GM19395 (cell line): ENCODE measurements at regions not wholly inside any gene's neighbourhood (a gene's known extent, or its start where the extent isn't known, plus 50 kb on each side); places are given as distances from the start of the nearest gene placed in this dataset.
"Not testable (repeated sequence)": the region's sequence is repeated elsewhere in the genome, so short reads cannot be mapped to it uniquely, and the experiment has no call there.

Experiments used
- ATAC-seq: cut with Tn5 transposase; IDR thresholded peaks from one replicate; pipeline ENCODE4 v1.9.1; 2021; ENCODE audit warnings: mild to moderate bottlenecking, moderate library complexity; ENCODE audit not compliant: unreplicated experiment

DNA sequence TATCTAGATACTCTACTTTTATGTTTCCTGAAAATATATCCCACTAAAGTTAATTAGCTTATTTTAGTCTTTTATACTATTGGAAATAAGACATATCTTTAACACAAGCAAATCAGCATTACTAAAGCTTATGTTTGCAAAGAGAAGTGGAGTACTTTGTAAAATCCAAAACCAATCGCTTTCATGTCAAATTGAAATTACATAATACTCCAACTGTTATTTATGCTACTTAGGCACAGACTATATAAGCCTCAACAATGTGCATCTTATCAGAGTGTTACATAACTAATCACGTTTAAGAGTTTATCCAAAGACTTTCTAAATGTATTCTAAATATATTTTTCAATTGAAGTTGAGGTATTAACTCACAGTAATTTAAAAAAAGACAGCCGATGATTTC lies 200.0 kb downstream of the PCDH20 start:
- ATAC-seq, result no peak

GRCh38 chr13:61215116-61215515 lies 200.5 kb downstream of the PCDH20 start:
- ATAC-seq, result no peak

- no peak for ATAC-seq
These were observed 201.1 kb downstream of the PCDH20 start for GRCh38 chr13:61214551-61214950.

- not testable (repeated sequence) for ATAC-seq
These were observed 209.8 kb downstream of the PCDH20 start for GRCh38 chr13:61205898-61206297.

DNA sequence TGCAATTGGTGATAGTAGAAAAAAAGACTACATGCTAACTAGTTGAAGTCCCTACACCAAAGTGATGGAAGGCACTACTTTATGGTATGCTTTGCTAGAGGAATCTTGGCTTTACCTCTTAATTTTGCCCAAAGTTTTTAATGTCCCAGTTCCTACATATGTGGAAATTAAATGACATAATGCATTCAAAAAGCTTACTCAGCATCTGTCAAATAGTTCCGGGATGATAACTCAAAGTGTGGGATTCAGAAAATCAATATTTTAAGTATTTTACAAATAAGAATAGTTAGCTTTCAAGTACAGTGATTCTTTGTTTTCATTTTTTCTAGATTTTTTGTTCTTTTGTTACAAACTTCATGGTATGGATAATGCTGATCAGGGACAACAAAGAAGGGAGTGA lies 211.6 kb downstream of the PCDH20 start:
- ATAC-seq, result no peak

DNA sequence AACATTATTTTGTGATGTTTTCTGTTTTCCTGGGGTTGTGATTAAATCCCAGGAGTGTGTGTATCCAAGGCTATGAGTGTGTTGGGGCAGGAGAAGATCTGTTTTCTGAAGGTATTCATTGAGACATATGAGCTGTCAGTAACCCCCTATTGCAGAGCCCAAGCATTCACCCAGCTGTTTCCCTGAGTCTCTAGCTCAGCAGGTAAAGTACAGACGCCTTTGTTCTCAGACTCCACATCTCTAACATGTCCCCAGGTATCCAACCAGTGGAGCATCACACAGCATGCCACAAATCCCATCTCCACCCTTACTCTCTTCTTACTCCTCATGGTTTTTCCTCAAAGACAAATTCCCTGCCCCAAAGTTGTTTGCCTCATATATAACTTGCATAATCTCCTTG lies 213.6 kb downstream of the PCDH20 start:
- ATAC-seq, result no peak

GRCh38 chr13:61192826-61193225 lies 222.8 kb downstream of the PCDH20 start:
- ATAC-seq, result no peak

DNA sequence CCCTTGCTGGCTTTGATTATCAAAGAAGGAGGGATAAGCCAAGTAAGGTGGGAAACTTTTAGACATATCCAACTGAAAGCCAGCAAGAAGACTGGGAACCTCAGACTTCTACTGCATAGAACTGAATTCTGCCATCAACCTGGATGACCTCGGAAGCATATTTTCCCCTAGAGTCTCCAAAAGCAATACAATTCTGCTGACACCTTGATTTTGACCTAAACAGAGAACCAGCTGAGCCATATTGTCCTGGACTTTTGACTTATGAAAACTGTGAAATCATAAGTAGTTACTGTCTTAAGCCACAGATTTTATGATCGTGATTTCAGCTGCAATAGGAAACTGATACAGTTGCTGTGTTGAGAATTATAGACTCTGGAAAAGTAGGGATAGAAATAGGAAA lies 227.6 kb downstream of the PCDH20 start:
- no peak for ATAC-seq

- no peak for ATAC-seq
These were observed 228.2 kb downstream of the PCDH20 start for GRCh38 chr13:61187471-61187870.

GRCh38 chr13:61183670-61184069 lies 232.0 kb downstream of the PCDH20 start:
- ATAC-seq, result no peak

DNA sequence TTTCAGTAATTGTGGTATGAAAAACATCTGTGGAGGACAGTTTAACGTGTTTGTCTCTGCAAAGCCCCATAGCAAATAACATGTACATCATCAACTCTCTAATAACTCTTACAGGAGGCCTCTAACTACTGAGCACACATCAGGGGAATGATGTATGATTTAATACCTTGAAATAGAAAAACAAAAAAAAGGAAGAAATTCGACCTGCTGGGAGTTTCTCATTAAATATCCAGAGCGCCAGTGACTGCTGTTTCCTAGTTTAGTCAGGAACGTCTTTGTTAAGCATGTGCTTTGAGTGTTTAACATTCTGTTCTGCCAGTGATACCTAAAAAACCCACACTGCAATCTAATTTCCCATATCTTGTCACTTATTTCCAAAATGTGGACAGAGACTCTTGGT lies 235.4 kb downstream of the PCDH20 start:
- ATAC-seq, result no peak

DNA sequence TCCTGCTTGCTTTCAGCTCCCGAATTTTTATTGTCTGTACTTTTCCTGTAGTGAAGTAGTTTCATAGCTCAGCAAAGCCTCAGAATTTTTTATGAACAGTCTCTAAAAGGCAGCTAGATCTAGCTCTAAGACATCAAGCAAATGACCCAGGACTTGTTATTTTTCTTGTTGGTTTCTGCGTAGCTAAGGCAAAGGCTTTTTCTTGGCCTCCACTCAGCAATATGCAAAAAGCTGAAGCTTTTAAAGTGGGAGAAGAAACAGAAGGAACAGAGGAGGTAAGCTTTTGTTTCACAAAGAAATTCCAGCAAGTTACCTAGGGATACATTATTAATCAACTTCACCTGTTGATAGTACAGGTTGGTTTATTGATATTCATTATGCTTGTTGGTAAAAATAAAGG lies 235.9 kb downstream of the PCDH20 start:
- ATAC-seq, result no peak

DNA sequence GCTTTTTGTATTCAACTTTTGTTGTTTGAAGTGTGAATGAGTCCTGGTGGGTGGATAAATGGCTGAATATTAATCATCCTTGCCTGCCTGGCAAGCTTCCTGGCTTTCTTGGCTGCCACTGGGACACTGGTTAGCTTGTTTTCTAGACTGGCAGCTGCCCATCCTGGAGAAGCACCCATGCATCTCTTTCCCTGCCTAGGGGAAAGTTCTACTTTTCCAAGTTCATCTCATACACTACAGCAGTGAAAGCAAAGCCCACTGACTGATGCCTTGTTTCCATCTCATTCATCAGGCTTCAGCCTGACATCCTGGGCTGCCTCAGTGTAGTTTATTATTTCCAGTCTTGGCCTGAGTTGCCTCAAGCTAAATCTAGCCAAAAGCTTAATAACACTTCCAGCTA lies 244.8 kb downstream of the PCDH20 start:
- ATAC-seq, result no peak

GRCh38 chr13:61162636-61163035 lies 253.0 kb downstream of the PCDH20 start:
- no peak for ATAC-seq

- ATAC-seq, result no peak
These were observed 253.5 kb downstream of the PCDH20 start for GRCh38 chr13:61162106-61162505.

DNA sequence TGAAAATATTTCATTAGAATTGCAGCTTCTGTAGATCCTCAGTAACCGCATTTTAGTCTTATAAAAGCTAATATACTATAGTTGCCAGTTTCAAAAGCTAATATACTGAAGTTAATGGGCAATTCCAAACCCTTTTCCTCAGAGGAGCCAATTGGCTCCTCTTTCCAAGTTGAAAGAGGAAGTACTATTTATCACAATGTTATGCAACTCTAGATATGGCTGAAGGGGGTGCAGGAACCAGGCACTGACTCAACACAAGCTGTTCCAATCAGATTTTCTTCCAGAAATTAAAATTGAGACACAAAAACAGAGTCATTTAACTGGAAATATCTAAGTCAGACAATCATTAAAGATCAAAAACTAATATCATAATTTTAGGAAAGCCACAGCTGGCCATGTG lies 258.9 kb downstream of the PCDH20 start:
- ATAC-seq, result no peak

DNA sequence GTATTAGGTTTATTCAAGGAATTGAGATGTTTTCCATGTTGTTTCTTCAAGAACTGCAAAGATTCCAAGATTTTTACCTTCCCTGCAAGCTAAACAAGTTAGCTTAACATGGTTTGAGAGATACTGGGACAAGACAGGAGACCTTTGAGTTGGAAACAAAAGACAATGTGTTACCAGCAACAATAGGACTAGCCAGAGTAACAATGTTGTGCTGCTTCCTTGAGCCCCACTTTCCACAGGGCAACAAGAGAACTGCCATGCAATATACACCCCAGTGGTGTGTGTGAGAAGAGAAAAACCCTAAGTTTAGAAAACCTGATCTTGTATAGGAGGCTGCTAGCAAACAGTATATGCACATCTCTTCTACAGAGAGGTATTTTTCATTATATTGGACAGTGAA lies 264.6 kb downstream of the PCDH20 start:
- ATAC-seq, result no peak

GRCh38 chr13:61149331-61149730 lies 266.3 kb downstream of the PCDH20 start:
- ATAC-seq, result no peak

DNA sequence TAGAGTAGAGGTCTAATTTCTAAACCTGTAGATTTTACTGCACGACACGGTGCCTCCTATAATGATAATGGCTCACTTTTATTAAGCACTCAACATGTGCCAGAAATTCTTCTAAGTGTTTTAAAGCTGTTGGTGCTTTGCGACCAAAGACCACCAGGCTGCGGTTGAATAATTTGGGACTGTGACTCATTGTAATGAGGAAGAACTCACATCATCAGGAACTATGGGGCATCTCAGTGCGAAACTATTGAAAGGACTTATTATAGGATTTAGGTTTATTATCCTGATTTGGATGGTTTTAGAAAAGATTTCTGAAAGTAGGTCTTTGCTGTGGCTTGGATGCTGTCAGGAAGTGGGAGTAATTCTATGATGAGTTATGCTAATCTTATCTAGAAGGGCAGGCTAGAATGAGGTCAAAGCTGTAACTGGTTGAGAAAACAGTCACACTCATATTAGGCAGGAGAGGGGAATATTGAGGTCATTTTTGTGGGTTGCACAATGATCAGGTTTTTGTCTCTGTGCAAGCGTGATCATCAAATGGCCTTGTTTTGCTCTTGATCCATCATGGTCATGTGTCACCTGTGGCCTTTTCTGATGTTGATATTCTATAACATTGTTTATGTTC lies 266.8 kb downstream of the PCDH20 start:
- ATAC-seq, result no peak

GRCh38 chr13:61148211-61148610 lies 267.4 kb downstream of the PCDH20 start:
- no peak for ATAC-seq

DNA sequence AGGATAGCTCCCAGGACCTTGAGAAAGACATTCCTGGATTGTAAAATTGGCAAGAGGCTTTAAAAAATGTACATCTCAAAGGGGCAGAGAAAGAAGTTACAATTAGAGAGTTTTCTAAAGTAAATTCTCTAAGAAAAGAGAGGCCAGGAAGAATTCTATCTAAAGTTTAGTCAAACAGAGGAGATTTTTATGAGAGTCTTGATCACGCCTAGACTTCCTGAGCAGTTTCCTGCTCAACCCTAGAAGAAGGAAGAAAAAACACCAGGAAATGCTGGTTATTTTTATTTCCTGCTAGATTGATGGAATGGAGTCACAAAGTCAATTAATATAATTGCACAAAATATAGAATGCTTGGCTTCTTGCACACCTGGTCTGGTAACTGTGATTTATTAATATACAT lies 269.1 kb downstream of the PCDH20 start:
- no peak for ATAC-seq

GRCh38 chr13:61146158-61146557 lies 269.5 kb downstream of the PCDH20 start:
- no peak for ATAC-seq

DNA sequence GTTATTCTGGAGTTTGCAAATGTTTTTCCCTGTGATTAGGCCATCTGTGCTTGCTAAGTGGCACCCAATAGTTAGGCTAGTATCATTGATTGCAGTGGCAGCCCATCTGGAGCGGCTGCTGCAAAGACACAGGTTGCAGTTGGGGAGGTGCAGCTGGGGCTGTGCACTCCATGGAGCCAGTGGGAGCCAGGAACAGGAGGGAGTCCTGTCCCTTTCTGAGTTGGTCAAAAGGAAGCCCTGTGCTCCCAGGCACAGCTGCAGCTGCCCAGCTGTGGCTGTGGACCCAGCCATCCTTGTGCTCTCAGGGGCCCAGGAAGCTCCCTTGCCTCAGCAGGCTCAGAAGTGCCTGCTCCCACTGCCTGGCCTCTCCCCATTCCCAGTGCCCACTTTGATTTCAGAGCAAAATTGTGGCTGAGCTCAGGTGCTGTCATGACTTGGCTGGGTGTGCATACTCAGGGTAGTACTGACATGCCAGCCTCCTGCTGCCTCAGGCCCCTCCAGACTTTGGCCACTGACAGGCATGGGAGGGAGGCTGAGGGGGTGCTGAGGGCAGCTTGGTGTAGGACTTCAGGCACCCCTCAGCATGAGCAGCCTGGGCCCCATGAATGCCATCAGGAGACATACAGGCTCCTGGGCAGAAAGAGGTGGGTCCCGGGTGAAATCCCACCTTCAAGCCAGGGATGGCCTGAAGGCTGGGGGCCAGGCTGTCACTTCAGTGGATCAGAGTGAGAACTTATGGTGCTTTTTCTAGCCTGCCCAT lies 270.6 kb downstream of the PCDH20 start:
- ATAC-seq, result no peak
